ENCODE measurements at regions not wholly inside any gene's neighbourhood (a gene's known extent, or its start where the extent isn't known, plus 50 kb on each side); places are given as distances from the start of the nearest gene placed in this dataset.

DNA sequence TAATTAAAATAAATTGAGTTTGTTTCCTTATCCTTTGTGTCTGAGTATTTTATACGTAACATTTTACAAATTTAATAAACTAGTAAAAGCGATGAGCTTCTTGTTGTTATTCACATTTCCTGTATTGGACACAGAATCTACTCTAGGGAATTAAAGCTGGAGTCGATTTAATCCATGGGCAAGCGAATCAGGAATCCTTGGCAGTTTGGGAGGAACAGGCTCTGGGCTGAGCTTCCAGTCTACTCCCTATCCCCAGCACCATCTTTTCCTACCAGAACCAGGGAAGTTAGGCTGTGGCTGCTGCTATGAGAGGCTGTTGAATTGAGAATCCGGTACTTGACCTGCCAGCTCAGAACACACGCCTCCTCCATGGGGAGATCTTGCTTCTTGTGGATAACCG, 437.3 kb upstream of the TPM1 start:
- H3K4me2 ChIP-seq (replicated peaks; ENCODE audit: low read depth, low read length, poor library complexity, severe bottlenecking) = no peak overlapping the region
- no peak overlapping the region for H3K9ac ChIP-seq (ENCODE audit: low read length)
- 95% methylated on average over 3 of the region's 7 CpGs for WGBS (ENCODE audit: insufficient coverage)
- H3K27ac Mint-ChIP-seq = no peak overlapping the region
- H3K27me3 Mint-ChIP-seq = peaks cover 13% of the 10 kb centered on the region
- intact Hi-C loops (cut with micrococcal nuclease) = no loop called here
- no peaks in the 10 kb centered on the region for H3K4me1 ChIP-seq (ENCODE audit: control insufficient read depth in 2 of 2, insufficient read depth in 2 of 2, low read length in 2 of 2)
- no peaks in the 10 kb centered on the region for H3K36me3 ChIP-seq (replicated peaks in 1 of 2; ENCODE audit: control extremely low read depth in 1 of 2, control insufficient read depth in 1 of 2, extremely low read depth in 1 of 2, insufficient read depth in 2 of 2, low read length in 1 of 2)
- no peaks in the 10 kb centered on the region for H3K27me3 ChIP-seq (replicated peaks in 1 of 4; ENCODE audit: control extremely low read depth in 1 of 4, control insufficient read depth in 3 of 4, insufficient read depth in 4 of 4, low read length in 3 of 4)
- ATAC-seq (ENCODE audit: low read depth) (no peak), DNase-seq (no peak)
- no peak for TF ChIP-seq EZH2 (IDR thresholded peaks at IDR 0.05; ENCODE audit: borderline replicate concordance, insufficient read depth, low read depth, low read length, poor library complexity, severe bottlenecking)
- TF ChIP-seq, protein P1, sequence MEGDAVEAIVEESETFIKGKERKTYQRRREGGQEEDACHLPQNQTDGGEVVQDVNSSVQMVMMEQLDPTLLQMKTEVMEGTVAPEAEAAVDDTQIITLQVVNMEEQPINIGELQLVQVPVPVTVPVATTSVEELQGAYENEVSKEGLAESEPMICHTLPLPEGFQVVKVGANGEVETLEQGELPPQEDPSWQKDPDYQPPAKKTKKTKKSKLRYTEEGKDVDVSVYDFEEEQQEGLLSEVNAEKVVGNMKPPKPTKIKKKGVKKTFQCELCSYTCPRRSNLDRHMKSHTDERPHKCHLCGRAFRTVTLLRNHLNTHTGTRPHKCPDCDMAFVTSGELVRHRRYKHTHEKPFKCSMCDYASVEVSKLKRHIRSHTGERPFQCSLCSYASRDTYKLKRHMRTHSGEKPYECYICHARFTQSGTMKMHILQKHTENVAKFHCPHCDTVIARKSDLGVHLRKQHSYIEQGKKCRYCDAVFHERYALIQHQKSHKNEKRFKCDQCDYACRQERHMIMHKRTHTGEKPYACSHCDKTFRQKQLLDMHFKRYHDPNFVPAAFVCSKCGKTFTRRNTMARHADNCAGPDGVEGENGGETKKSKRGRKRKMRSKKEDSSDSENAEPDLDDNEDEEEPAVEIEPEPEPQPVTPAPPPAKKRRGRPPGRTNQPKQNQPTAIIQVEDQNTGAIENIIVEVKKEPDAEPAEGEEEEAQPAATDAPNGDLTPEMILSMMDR (IDR thresholded peaks at IDR 0.05) = no peak
- no peak overlapping the region for H3K4me3 Mint-ChIP-seq
- no peaks in the 10 kb centered on the region for H3K79me2 ChIP-seq (ENCODE audit: control insufficient read depth, insufficient read depth, low read length)
- H4K20me1 ChIP-seq (ENCODE audit: control insufficient read depth, insufficient read depth, low read length, poor library complexity, severe bottlenecking) = no peaks in the 10 kb centered on the region
- H2AFZ ChIP-seq (ENCODE audit: insufficient read depth, low read depth, low read length, poor library complexity, severe bottlenecking) = no peak overlapping the region
- POLR2A ChIA-PET = no interaction called here
- no peaks in the 10 kb centered on the region for H3K9me3 Mint-ChIP-seq (ENCODE audit: insufficient read depth)
- no peak overlapping the region for H3K4me3 ChIP-seq (ENCODE audit: control extremely low read depth in 1 of 5, extremely low read depth in 1 of 5, insufficient read depth in 1 of 5, low read depth in 2 of 5, low read length in 4 of 5)
- H3K27ac ChIP-seq (ENCODE audit: low read length in 2 of 2) = no peak overlapping the region
- CTCF ChIA-PET = no interaction called here
- no peaks in the 10 kb centered on the region for H3K4me1 Mint-ChIP-seq
- H3K9me3 ChIP-seq (ENCODE audit: control extremely low read depth in 1 of 3, control insufficient read depth in 2 of 3, insufficient read depth in 1 of 3, low read length in 2 of 3) = no peaks in the 10 kb centered on the region

- Mint-ChIP-seq H3K4me3 (no peak overlapping the region), H3K27ac (no peak overlapping the region), H3K9me3 (ENCODE audit: insufficient read depth) (no peaks in the 10 kb centered on the region), H3K27me3 (peaks cover 19% of the 10 kb centered on the region), H3K4me1 (no peaks in the 10 kb centered on the region)
- Histone ChIP-seq H3K27ac (ENCODE audit: low read length in 2 of 2) (no peak overlapping the region), H3K9me3 (ENCODE audit: control extremely low read depth in 1 of 3, control insufficient read depth in 2 of 3, insufficient read depth in 1 of 3, low read length in 2 of 3) (no peaks in the 10 kb centered on the region), H3K79me2 (ENCODE audit: control insufficient read depth, insufficient read depth, low read length) (no peaks in the 10 kb centered on the region), H2AFZ (ENCODE audit: insufficient read depth, low read depth, low read length, poor library complexity, severe bottlenecking) (no peak overlapping the region), H3K9ac (ENCODE audit: low read length) (no peak overlapping the region), H3K4me3 (ENCODE audit: control extremely low read depth in 1 of 5, extremely low read depth in 1 of 5, insufficient read depth in 1 of 5, low read depth in 2 of 5, low read length in 4 of 5) (no peak overlapping the region), H4K20me1 (ENCODE audit: control insufficient read depth, insufficient read depth, low read length, poor library complexity, severe bottlenecking) (no peaks in the 10 kb centered on the region), H3K4me2 (replicated peaks; ENCODE audit: low read depth, low read length, poor library complexity, severe bottlenecking) (no peak overlapping the region), H3K4me1 (ENCODE audit: control insufficient read depth in 2 of 2, insufficient read depth in 2 of 2, low read length in 2 of 2) (no peaks in the 10 kb centered on the region), H3K27me3 (replicated peaks in 1 of 4; ENCODE audit: control extremely low read depth in 1 of 4, control insufficient read depth in 3 of 4, insufficient read depth in 4 of 4, low read length in 3 of 4) (peaks cover 0 to 5% (median 0%) of the 10 kb centered on the region in 4 experiments), H3K36me3 (replicated peaks in 1 of 2; ENCODE audit: control extremely low read depth in 1 of 2, control insufficient read depth in 1 of 2, extremely low read depth in 1 of 2, insufficient read depth in 2 of 2, low read length in 1 of 2) (no peaks in the 10 kb centered on the region)
- ChIA-PET POLR2A (no interaction called here), CTCF (no interaction called here)
- intact Hi-C loops (cut with micrococcal nuclease) = no loop called here
- no peak for ATAC-seq (ENCODE audit: low read depth)
- WGBS (ENCODE audit: insufficient coverage) = 96% methylated on average over 11 of the region's 14 CpGs
- no peak for TF ChIP-seq EZH2 (IDR thresholded peaks at IDR 0.05; ENCODE audit: borderline replicate concordance, insufficient read depth, low read depth, low read length, poor library complexity, severe bottlenecking)
- TF ChIP-seq, protein P1 (IDR thresholded peaks at IDR 0.05) = no peak
- DNase-seq = no peak
Measured at GRCh38 chr15:62606376-62607113, 436.0 kb upstream of the TPM1 start.

All from B cell (primary cell).